Astrocyte (in vitro differentiated cells and primary cell): ENCODE measurements at regions not wholly inside any gene's neighbourhood (a gene's known extent, or its start where the extent isn't known, plus 50 kb on each side); places are given as distances from the start of the nearest gene placed in this dataset.

ENCODE experiments used
- DNase-seq: peaks from one replicate; pipeline ENCODE4 v3.0.0-alpha.2; 2010; ENCODE audit warnings: low read depth
- FAIRE-seq: peaks from 2 replicates; lab custom pipeline; 2011; peaks lifted over from hg19 to GRCh38; lab: Jason Lieb, UNC
- H2AFZ ChIP-seq: 2 replicates; pipeline ENCODE4 v1.6.0; 2012; ENCODE audit warnings: low read depth, low read length, inconsistent platforms
- H3K27ac ChIP-seq: 2 replicates; pipeline ENCODE4 v1.5.1; 2011; ENCODE audit warnings: low read depth, low read length, inconsistent platforms
- H3K27me3 ChIP-seq: 2 replicates; pipeline ENCODE4 v1.6.0; 2011; ENCODE audit warnings: low read length, inconsistent platforms; ENCODE audit not compliant: insufficient read depth
- H3K36me3 ChIP-seq: 2 replicates; pipeline ENCODE4 v1.5.1; 2011; ENCODE audit warnings: low read length, inconsistent platforms; ENCODE audit not compliant: insufficient read depth
- H3K4me1 ChIP-seq: 2 replicates; pipeline ENCODE4 v1.5.1; 2011; ENCODE audit warnings: low read length, inconsistent platforms; ENCODE audit not compliant: insufficient read depth
- H3K4me2 ChIP-seq: 2 replicates; pipeline ENCODE4 v1.6.0; 2012; ENCODE audit warnings: low read length, inconsistent platforms
- H3K4me3 ChIP-seq: 2 replicates; pipeline ENCODE4 v1.5.1; 2011; ENCODE audit warnings: low read depth, mild to moderate bottlenecking, low read length, inconsistent platforms; ENCODE audit not compliant: insufficient read depth
- H3K79me2 ChIP-seq: 2 replicates; pipeline ENCODE4 v1.6.0; 2012; ENCODE audit warnings: mild to moderate bottlenecking, low read length, inconsistent platforms; ENCODE audit not compliant: insufficient read depth
- H3K9ac ChIP-seq: 2 replicates; pipeline ENCODE4 v1.6.0; 2012; ENCODE audit warnings: mild to moderate bottlenecking, low read length, inconsistent platforms
- H3K9me3 ChIP-seq: 2 replicates; pipeline ENCODE4 v1.5.1; 2012; ENCODE audit warnings: low read depth, mild to moderate bottlenecking, low read length, inconsistent platforms; ENCODE audit not compliant: insufficient read depth
- H4K20me1 ChIP-seq: 2 replicates; pipeline ENCODE4 v1.6.0; 2012; ENCODE audit warnings: low read length, inconsistent platforms; ENCODE audit not compliant: insufficient read depth
- H3K27ac Mint-ChIP-seq: one replicate; pipeline ENCODE4 v1.8.0; 2021; ENCODE audit warnings: mild to moderate bottlenecking, mixed read lengths; ENCODE audit not compliant: unreplicated experiment
- H3K27me3 Mint-ChIP-seq: one replicate; pipeline ENCODE4 v1.8.0; 2021; ENCODE audit warnings: low read depth, mixed read lengths; ENCODE audit not compliant: unreplicated experiment
- H3K36me3 Mint-ChIP-seq: one replicate; pipeline ENCODE4 v1.8.0; 2021; ENCODE audit warnings: low read depth, mixed read lengths; ENCODE audit not compliant: unreplicated experiment
- H3K4me1 Mint-ChIP-seq: one replicate; pipeline ENCODE4 v1.8.0; 2021; ENCODE audit warnings: low read depth, mixed read lengths; ENCODE audit not compliant: unreplicated experiment
- H3K4me3 Mint-ChIP-seq: one replicate; pipeline ENCODE4 v1.8.0; 2021; ENCODE audit warnings: mild to moderate bottlenecking, moderate library complexity, mixed read lengths; ENCODE audit not compliant: unreplicated experiment
- H3K9me3 Mint-ChIP-seq: one replicate; pipeline ENCODE4 v1.8.0; 2021; ENCODE audit warnings: mild to moderate bottlenecking, mixed read lengths; ENCODE audit not compliant: unreplicated experiment
- CTCF ChIP-seq: IDR thresholded peaks from 2 replicates; pipeline ENCODE4 v1.5.1; 2011; ENCODE audit warnings: low read depth, mild to moderate bottlenecking, inconsistent platforms, low read length, moderate library complexity; ENCODE audit not compliant: insufficient read depth
- EZH2 ChIP-seq: IDR thresholded peaks from 2 replicates; pipeline ENCODE4 v1.6.1; 2012; ENCODE audit warnings: mild to moderate bottlenecking, low read length, inconsistent platforms; ENCODE audit not compliant: insufficient read depth

- FAIRE-seq (no peak), DNase-seq (no peak)
- no peaks in the 10 kb centered on the region for H3K4me1 Mint-ChIP-seq
- H3K4me3 Mint-ChIP-seq: no peak overlapping the region
- H3K9ac ChIP-seq: no peak overlapping the region
- H3K27me3 Mint-ChIP-seq: peaks cover 7% of the 10 kb centered on the region
- H2AFZ ChIP-seq: no peak overlapping the region
- no peak overlapping the region for H3K27ac Mint-ChIP-seq
- no peaks in the 10 kb centered on the region for H3K36me3 ChIP-seq
- H4K20me1 ChIP-seq: no peaks in the 10 kb centered on the region
- no peak overlapping the region for H3K27ac ChIP-seq
- no peak overlapping the region for H3K4me3 ChIP-seq
- no peaks in the 10 kb centered on the region for H3K9me3 Mint-ChIP-seq
- no peaks in the 10 kb centered on the region for H3K27me3 ChIP-seq
- H3K4me2 ChIP-seq: no peak overlapping the region
- TF ChIP-seq EZH2 (no peak), CTCF (no peak)
- no peaks in the 10 kb centered on the region for H3K9me3 ChIP-seq
- no peaks in the 10 kb centered on the region for H3K4me1 ChIP-seq
- no peaks in the 10 kb centered on the region for H3K79me2 ChIP-seq
- H3K36me3 Mint-ChIP-seq: no peaks in the 10 kb centered on the region
Measured at GRCh38 chr2:211281430-211282073, 725.2 kb downstream of the CPS1 start.

- no peak for DNase-seq
- Histone ChIP-seq H3K4me1 (no peaks in the 10 kb centered on the region), H2AFZ (no peak overlapping the region), H3K4me3 (no peak overlapping the region), H3K27me3 (peaks cover 2% of the 10 kb centered on the region), H3K36me3 (no peaks in the 10 kb centered on the region), H3K4me2 (no peak overlapping the region), H3K9me3 (no peaks in the 10 kb centered on the region), H3K9ac (no peak overlapping the region), H3K27ac (no peak overlapping the region), H4K20me1 (no peaks in the 10 kb centered on the region), H3K79me2 (no peaks in the 10 kb centered on the region)
- Mint-ChIP-seq H3K9me3 (no peaks in the 10 kb centered on the region), H3K27me3 (no peaks in the 10 kb centered on the region), H3K36me3 (no peaks in the 10 kb centered on the region), H3K27ac (no peak overlapping the region), H3K4me1 (no peaks in the 10 kb centered on the region), H3K4me3 (no peak overlapping the region)
- no peak for TF ChIP-seq EZH2
- no peak for TF ChIP-seq CTCF
- no peak for FAIRE-seq
Measured at GRCh38 chr2:211302676-211303075, 746.3 kb downstream of the CPS1 start.

GRCh38 chr2:211306929-211307328 lies 750.5 kb downstream of the CPS1 start:
- Mint-ChIP-seq H3K36me3 (no peaks in the 10 kb centered on the region), H3K27me3 (no peaks in the 10 kb centered on the region), H3K27ac (no peak overlapping the region), H3K4me1 (no peaks in the 10 kb centered on the region), H3K4me3 (no peak overlapping the region), H3K9me3 (no peaks in the 10 kb centered on the region)
- no peaks in the 10 kb centered on the region for H3K4me1 ChIP-seq
- no peaks in the 10 kb centered on the region for H3K79me2 ChIP-seq
- no peaks in the 10 kb centered on the region for H4K20me1 ChIP-seq
- H3K36me3 ChIP-seq: no peaks in the 10 kb centered on the region
- H3K27ac ChIP-seq: no peak overlapping the region
- H3K4me3 ChIP-seq: no peak overlapping the region
- no peak overlapping the region for H3K9ac ChIP-seq
- FAIRE-seq (no peak), DNase-seq (no peak)
- H3K4me2 ChIP-seq: no peak overlapping the region
- H2AFZ ChIP-seq: no peak overlapping the region
- H3K27me3 ChIP-seq: peaks cover 2% of the 10 kb centered on the region
- no peaks in the 10 kb centered on the region for H3K9me3 ChIP-seq
- TF ChIP-seq CTCF: no peak
- no peak for TF ChIP-seq EZH2
